ENCODE measurements at regions not wholly inside any gene's neighbourhood (a gene's known extent, or its start where the extent isn't known, plus 50 kb on each side); places are given as distances from the start of the nearest gene placed in this dataset.

DNA sequence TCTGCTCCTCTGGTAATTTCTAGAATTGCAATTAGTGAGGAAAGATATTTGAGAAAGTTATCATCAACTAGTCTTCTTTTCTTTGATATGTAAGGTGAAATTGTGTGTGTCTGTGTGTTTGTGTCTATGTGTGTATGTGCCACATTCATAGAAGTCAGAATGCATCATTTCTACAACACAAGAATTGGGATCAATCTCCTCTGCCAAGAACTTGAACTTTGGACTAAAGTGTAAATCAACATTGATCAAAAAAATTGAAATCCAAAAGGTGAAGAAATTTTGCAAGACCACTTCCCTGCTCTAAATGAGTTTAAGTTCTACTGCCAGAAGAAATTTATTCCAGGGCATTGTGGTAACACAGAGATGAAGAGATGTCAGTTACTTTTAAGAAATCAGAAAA, 1072.8 kb downstream of the GRM8 start:
- peaks cover 0 to 10% (median 2%) of the 10 kb centered on the region in 7 donors for H3K9me3 Mint-ChIP-seq
- no peak for DNase-seq
- H3K4me1 Mint-ChIP-seq: no peaks in the 10 kb centered on the region
- Histone ChIP-seq H3K9ac (ENCODE audit: insufficient read depth, low read length, poor library complexity, severe bottlenecking) (no peak overlapping the region), H3K4me1 (ENCODE audit: control insufficient read depth in 1 of 2, insufficient read depth in 2 of 2, low read length in 2 of 2) (no peaks in the 10 kb centered on the region), H3K36me3 (replicated peaks in 1 of 2; ENCODE audit: control insufficient read depth in 1 of 2, insufficient read depth in 2 of 2, low read length in 2 of 2) (no peaks in the 10 kb centered on the region), H2AFZ (ENCODE audit: insufficient read depth, low read depth, low read length, poor library complexity, severe bottlenecking) (no peak overlapping the region), H3K27ac (ENCODE audit: low read depth in 1 of 2, low read length in 2 of 2) (no peak overlapping the region), H3K9me3 (replicated peaks in 1 of 2; ENCODE audit: control insufficient read depth in 1 of 2, insufficient read depth in 1 of 2, low read length in 2 of 2) (peaks cover 0 to 10% of the 10 kb centered on the region in 2 donors), H3K79me2 (ENCODE audit: insufficient read depth, low read length) (no peaks in the 10 kb centered on the region), H3K4me3 (replicated peaks in 1 of 3; ENCODE audit: low read depth in 2 of 3, low read length in 3 of 3) (no peak overlapping the region), H4K20me1 (ENCODE audit: insufficient read depth, low read length) (no peaks in the 10 kb centered on the region), H3K4me2 (replicated peaks; ENCODE audit: extremely low read depth, low read length, poor library complexity, severe bottlenecking) (no peak overlapping the region), H3K27me3 (ENCODE audit: control insufficient read depth in 2 of 2, insufficient read depth in 2 of 2, low read length in 2 of 2) (no peaks in the 10 kb centered on the region)
- no peak overlapping the region for H3K27ac Mint-ChIP-seq
- intact Hi-C loops (cut with micrococcal nuclease): no loop called here
- TF ChIP-seq, protein P1, sequence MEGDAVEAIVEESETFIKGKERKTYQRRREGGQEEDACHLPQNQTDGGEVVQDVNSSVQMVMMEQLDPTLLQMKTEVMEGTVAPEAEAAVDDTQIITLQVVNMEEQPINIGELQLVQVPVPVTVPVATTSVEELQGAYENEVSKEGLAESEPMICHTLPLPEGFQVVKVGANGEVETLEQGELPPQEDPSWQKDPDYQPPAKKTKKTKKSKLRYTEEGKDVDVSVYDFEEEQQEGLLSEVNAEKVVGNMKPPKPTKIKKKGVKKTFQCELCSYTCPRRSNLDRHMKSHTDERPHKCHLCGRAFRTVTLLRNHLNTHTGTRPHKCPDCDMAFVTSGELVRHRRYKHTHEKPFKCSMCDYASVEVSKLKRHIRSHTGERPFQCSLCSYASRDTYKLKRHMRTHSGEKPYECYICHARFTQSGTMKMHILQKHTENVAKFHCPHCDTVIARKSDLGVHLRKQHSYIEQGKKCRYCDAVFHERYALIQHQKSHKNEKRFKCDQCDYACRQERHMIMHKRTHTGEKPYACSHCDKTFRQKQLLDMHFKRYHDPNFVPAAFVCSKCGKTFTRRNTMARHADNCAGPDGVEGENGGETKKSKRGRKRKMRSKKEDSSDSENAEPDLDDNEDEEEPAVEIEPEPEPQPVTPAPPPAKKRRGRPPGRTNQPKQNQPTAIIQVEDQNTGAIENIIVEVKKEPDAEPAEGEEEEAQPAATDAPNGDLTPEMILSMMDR (IDR thresholded peaks at IDR 0.05): no peak
- H3K4me3 Mint-ChIP-seq: no peak overlapping the region
- no peaks in the 10 kb centered on the region for H3K27me3 Mint-ChIP-seq (ENCODE audit: low read depth in 3 of 3)
- H3K36me3 Mint-ChIP-seq: no peaks in the 10 kb centered on the region

DNA sequence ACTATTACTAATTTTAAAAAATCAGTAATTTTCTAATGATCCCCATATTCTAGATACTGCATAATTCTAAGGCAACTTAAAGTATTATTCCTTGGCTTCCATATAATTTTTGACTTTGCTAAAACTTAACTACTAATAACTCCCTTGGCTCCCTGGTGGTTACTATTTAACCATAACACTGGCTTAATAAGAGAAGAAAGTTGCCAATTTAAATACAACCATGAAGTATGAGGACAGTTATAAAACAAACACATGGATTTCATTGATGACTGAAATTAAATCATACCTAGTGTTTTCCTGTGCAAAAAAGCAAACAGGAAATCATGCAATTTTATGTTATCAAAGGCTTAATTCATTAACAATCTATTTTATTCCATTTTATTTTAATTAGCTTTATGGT, 1073.9 kb downstream of the GRM8 start:
- TF ChIP-seq, protein P1 (IDR thresholded peaks at IDR 0.05): no peak
- H3K36me3 Mint-ChIP-seq: no peaks in the 10 kb centered on the region
- peaks cover 0 to 11% of the 10 kb centered on the region in 2 donors for H3K9me3 ChIP-seq (replicated peaks in 1 of 2; ENCODE audit: control insufficient read depth in 1 of 2, insufficient read depth in 1 of 2, low read length in 2 of 2)
- no peaks in the 10 kb centered on the region for H3K27me3 Mint-ChIP-seq (ENCODE audit: low read depth in 3 of 3)
- H3K9me3 Mint-ChIP-seq: peaks cover 0 to 10% (median 4%) of the 10 kb centered on the region in 7 donors
- H3K27ac ChIP-seq (ENCODE audit: low read depth in 1 of 2, low read length in 2 of 2): no peak overlapping the region
- no peaks in the 10 kb centered on the region for H3K27me3 ChIP-seq (ENCODE audit: control insufficient read depth in 2 of 2, insufficient read depth in 2 of 2, low read length in 2 of 2)
- H3K36me3 ChIP-seq (replicated peaks in 1 of 2; ENCODE audit: control insufficient read depth in 1 of 2, insufficient read depth in 2 of 2, low read length in 2 of 2): no peaks in the 10 kb centered on the region
- H3K27ac Mint-ChIP-seq: no peak overlapping the region
- no peak overlapping the region for H3K4me3 Mint-ChIP-seq
- H3K4me1 ChIP-seq (ENCODE audit: control insufficient read depth in 1 of 2, insufficient read depth in 2 of 2, low read length in 2 of 2): no peaks in the 10 kb centered on the region
- H4K20me1 ChIP-seq (ENCODE audit: insufficient read depth, low read length): no peaks in the 10 kb centered on the region
- no peak for DNase-seq
- no peak overlapping the region for H3K4me3 ChIP-seq (replicated peaks in 1 of 3; ENCODE audit: low read depth in 2 of 3, low read length in 3 of 3)
- H3K79me2 ChIP-seq (ENCODE audit: insufficient read depth, low read length): no peaks in the 10 kb centered on the region
- intact Hi-C loops (cut with micrococcal nuclease): no loop called here
- H3K4me2 ChIP-seq (replicated peaks; ENCODE audit: extremely low read depth, low read length, poor library complexity, severe bottlenecking): no peak overlapping the region
- H3K9ac ChIP-seq (ENCODE audit: insufficient read depth, low read length, poor library complexity, severe bottlenecking): no peak overlapping the region
- H3K4me1 Mint-ChIP-seq: no peaks in the 10 kb centered on the region
- no peak overlapping the region for H2AFZ ChIP-seq (ENCODE audit: insufficient read depth, low read depth, low read length, poor library complexity, severe bottlenecking)

All from CD14-positive monocyte (primary cell).